ENCODE measurements at regions not wholly inside any gene's neighbourhood (a gene's known extent, or its start where the extent isn't known, plus 50 kb on each side); places are given as distances from the start of the nearest gene placed in this dataset.

GRCh38 chr1:232180779-232181136, 449.2 kb downstream of the SIPA1L2 start:
- TF ChIP-seq CTCF (conservative IDR thresholded peaks at IDR 0.05; ENCODE audit: low read length) = no peak
- H3K4me3 ChIP-seq (ENCODE audit: low read length) = no peak overlapping the region
- no peak for DNase-seq (ENCODE audit: low read depth)

GRCh38 chr1:232179896-232180778, 449.8 kb downstream of the SIPA1L2 start:
- TF ChIP-seq CTCF (conservative IDR thresholded peaks at IDR 0.05; ENCODE audit: low read length) = no peak
- DNase-seq (ENCODE audit: low read depth) = no peak
- H3K4me3 ChIP-seq (ENCODE audit: low read length) = no peak overlapping the region

- DNase-seq (ENCODE audit: low read depth) = no peak
- no peak for TF ChIP-seq CTCF (conservative IDR thresholded peaks at IDR 0.05; ENCODE audit: low read length)
- H3K4me3 ChIP-seq (ENCODE audit: low read length) = no peak overlapping the region
Observed at GRCh38 chr1:232178191-232178590, 451.7 kb downstream of the SIPA1L2 start.

- no peak for DNase-seq (ENCODE audit: low read depth)
- TF ChIP-seq CTCF (conservative IDR thresholded peaks at IDR 0.05; ENCODE audit: low read length) = no peak
- no peak overlapping the region for H3K4me3 ChIP-seq (ENCODE audit: low read length)
Observed at GRCh38 chr1:232177438-232177837, 452.5 kb downstream of the SIPA1L2 start.

- no peak overlapping the region for H3K4me3 ChIP-seq (ENCODE audit: low read length)
- DNase-seq (ENCODE audit: low read depth) = no peak
- no peak for TF ChIP-seq CTCF (conservative IDR thresholded peaks at IDR 0.05; ENCODE audit: low read length)
Observed at GRCh38 chr1:232176222-232176621, 453.7 kb downstream of the SIPA1L2 start.

GRCh38 chr1:232174306-232174705, 455.6 kb downstream of the SIPA1L2 start:
- no peak for TF ChIP-seq CTCF (conservative IDR thresholded peaks at IDR 0.05; ENCODE audit: low read length)
- no peak for DNase-seq (ENCODE audit: low read depth)
- H3K4me3 ChIP-seq (ENCODE audit: low read length) = no peak overlapping the region

- no peak for TF ChIP-seq CTCF (conservative IDR thresholded peaks at IDR 0.05; ENCODE audit: low read length)
- no peak overlapping the region for H3K4me3 ChIP-seq (ENCODE audit: low read length)
- DNase-seq (ENCODE audit: low read depth) = no peak
Observed at GRCh38 chr1:232172563-232172962, 457.4 kb downstream of the SIPA1L2 start.
